ENCODE measurements at regions not wholly inside any gene's neighbourhood (a gene's known extent, or its start where the extent isn't known, plus 50 kb on each side); places are given as distances from the start of the nearest gene placed in this dataset.

DNA sequence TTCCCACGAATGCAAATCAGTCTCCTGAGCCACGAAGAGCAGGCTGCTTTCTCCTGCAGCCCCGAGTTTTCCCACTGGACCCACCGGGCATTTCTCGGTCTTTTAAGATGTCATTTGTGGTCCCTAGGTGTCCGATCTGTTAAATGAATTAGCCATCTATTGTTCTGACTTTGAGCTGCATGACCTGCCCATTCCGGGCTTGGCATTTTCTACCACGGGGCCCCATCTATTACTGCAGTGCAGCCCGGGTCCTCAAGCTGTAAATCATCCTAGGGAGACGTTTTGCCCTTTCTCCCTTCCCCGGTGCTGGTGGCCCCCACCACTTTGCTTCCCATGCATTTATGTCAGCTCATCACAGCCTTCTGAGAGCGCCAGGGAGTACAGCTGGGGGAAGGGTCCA, 405.4 kb downstream of the IRX1 start:
- H3K56ac ChIP-seq (ENCODE audit: insufficient read length, low read depth, low read length) = no peak overlapping the region
- no peaks in the 10 kb centered on the region for H4K20me1 ChIP-seq (ENCODE audit: control insufficient read depth, insufficient read depth, insufficient read length)
- H2BK15ac ChIP-seq (ENCODE audit: low read depth, low read length) = no peak overlapping the region
- H4K5ac ChIP-seq (ENCODE audit: insufficient read length, low read depth, low read length) = no peak overlapping the region
- TF ChIP-seq, protein P1, sequence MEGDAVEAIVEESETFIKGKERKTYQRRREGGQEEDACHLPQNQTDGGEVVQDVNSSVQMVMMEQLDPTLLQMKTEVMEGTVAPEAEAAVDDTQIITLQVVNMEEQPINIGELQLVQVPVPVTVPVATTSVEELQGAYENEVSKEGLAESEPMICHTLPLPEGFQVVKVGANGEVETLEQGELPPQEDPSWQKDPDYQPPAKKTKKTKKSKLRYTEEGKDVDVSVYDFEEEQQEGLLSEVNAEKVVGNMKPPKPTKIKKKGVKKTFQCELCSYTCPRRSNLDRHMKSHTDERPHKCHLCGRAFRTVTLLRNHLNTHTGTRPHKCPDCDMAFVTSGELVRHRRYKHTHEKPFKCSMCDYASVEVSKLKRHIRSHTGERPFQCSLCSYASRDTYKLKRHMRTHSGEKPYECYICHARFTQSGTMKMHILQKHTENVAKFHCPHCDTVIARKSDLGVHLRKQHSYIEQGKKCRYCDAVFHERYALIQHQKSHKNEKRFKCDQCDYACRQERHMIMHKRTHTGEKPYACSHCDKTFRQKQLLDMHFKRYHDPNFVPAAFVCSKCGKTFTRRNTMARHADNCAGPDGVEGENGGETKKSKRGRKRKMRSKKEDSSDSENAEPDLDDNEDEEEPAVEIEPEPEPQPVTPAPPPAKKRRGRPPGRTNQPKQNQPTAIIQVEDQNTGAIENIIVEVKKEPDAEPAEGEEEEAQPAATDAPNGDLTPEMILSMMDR (conservative IDR thresholded peaks at IDR 0.05) = no peak
- H3K79me1 ChIP-seq (ENCODE audit: insufficient read depth, low read depth, low read length, poor library complexity, severe bottlenecking) = no peaks in the 10 kb centered on the region
- H3K23me2 ChIP-seq (ENCODE audit: insufficient read length, low read depth, low read length, poor library complexity, severe bottlenecking) = no peaks in the 10 kb centered on the region
- no peak overlapping the region for H2BK120ac ChIP-seq (ENCODE audit: low read depth, low read length, poor library complexity, severe bottlenecking)
- Mint-ChIP-seq H3K9me3 (no peaks in the 10 kb centered on the region; a peak in 1 of 5 replicates), H3K27me3 (ENCODE audit: low read depth) (peaks cover 8% of the 10 kb centered on the region), H3K4me1 (no peaks in the 10 kb centered on the region), H3K27ac (peak overlapping the region in 1 of 3 experiments; percentile 63; a peak in 1 of 7 replicates), H3K4me3 (no peak overlapping the region), H3K36me3 (ENCODE audit: insufficient read depth in 1 of 3, low read depth in 3 of 3) (0 out of 7 replicates have a peak, but pooled peaks cover 0 to 2% (median 0%) of the 10 kb centered on the region in 3 experiments)
- no peaks in the 10 kb centered on the region for H3K9me3 ChIP-seq (ENCODE audit: control insufficient read depth, low read depth, low read length)
- H3K4me1 ChIP-seq (ENCODE audit: insufficient read depth, low read length) = no peaks in the 10 kb centered on the region
- H2BK5ac ChIP-seq (ENCODE audit: insufficient read length, low read length) = no peak overlapping the region
- H3K18ac ChIP-seq (ENCODE audit: insufficient read length, low read depth, low read length) = no peak overlapping the region
- H2AFZ ChIP-seq (ENCODE audit: low read length) = no peak overlapping the region
- no peak overlapping the region for H3K4me2 ChIP-seq (ENCODE audit: insufficient read depth, insufficient read length, low read length)
- no peak overlapping the region for H3K4ac ChIP-seq (ENCODE audit: low read depth, low read length)
- no peak overlapping the region for H4K8ac ChIP-seq (replicated peaks; ENCODE audit: insufficient read length, low read depth, low read length)
- H3K14ac ChIP-seq (ENCODE audit: insufficient read depth, low read length) = no peak overlapping the region
- H4K91ac ChIP-seq (ENCODE audit: insufficient read length, low read depth, low read length) = no peak overlapping the region
- no CpG with 5 or more reads among the region's 12 CpGs for WGBS (ENCODE audit: extremely low coverage, insufficient read length, low lambda C conversion rate)
- H2AK5ac ChIP-seq (ENCODE audit: insufficient read length, low read length) = no peak overlapping the region
- H3T11ph ChIP-seq (ENCODE audit: low read length) = no peak overlapping the region
- no peak overlapping the region for H3K23ac ChIP-seq (ENCODE audit: insufficient read length, low read depth, low read length)
- no peak overlapping the region for H2BK12ac ChIP-seq (ENCODE audit: insufficient read length, low read depth, low read length)
- H3K9ac ChIP-seq (ENCODE audit: extremely low read depth, insufficient read length, low read length) = no peak overlapping the region
- H3K27me3 ChIP-seq (ENCODE audit: insufficient read depth, low read length) = no peaks in the 10 kb centered on the region
- no peak for DNase-seq
- no peak overlapping the region for H2BK20ac ChIP-seq (ENCODE audit: low read depth, low read length, poor library complexity, severe bottlenecking)
- H3K79me2 ChIP-seq (ENCODE audit: insufficient read depth, low read length) = no peaks in the 10 kb centered on the region
- H3K27ac ChIP-seq (ENCODE audit: insufficient read length, low read depth, low read length) = no peak overlapping the region

All from H9 (cell line).